ENCODE measurements at regions not wholly inside any gene's neighbourhood (a gene's known extent, or its start where the extent isn't known, plus 50 kb on each side); places are given as distances from the start of the nearest gene placed in this dataset.

DNA sequence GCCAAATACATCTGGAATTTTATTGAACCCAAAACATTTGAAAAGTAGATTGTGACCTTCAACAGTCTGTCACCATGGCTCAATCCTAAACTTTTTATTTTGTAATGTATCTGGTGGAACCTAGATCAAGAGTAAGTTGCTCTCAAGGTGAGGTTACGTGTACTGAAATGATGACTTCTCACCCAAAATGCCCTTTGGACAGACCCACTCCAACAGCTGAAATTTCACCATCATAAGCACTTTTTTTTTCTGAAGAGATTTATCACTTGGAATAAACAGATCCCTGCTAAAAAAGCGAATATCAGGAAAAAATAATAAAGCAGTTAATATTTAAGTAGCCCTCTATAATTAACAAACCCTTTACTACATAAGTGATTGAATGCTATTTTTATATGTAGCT lies 155.0 kb upstream of the FBXL7 start:
- TF ChIP-seq, protein P1, sequence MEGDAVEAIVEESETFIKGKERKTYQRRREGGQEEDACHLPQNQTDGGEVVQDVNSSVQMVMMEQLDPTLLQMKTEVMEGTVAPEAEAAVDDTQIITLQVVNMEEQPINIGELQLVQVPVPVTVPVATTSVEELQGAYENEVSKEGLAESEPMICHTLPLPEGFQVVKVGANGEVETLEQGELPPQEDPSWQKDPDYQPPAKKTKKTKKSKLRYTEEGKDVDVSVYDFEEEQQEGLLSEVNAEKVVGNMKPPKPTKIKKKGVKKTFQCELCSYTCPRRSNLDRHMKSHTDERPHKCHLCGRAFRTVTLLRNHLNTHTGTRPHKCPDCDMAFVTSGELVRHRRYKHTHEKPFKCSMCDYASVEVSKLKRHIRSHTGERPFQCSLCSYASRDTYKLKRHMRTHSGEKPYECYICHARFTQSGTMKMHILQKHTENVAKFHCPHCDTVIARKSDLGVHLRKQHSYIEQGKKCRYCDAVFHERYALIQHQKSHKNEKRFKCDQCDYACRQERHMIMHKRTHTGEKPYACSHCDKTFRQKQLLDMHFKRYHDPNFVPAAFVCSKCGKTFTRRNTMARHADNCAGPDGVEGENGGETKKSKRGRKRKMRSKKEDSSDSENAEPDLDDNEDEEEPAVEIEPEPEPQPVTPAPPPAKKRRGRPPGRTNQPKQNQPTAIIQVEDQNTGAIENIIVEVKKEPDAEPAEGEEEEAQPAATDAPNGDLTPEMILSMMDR (IDR thresholded peaks at IDR 0.05): no peak
- TF ChIP-seq EP300 (IDR thresholded peaks at IDR 0.05): no peak
- no peak for TF ChIP-seq POLR2A (IDR thresholded peaks at IDR 0.05)
- no peak for TF ChIP-seq POLR2AphosphoS5 (IDR thresholded peaks at IDR 0.05)
